Skeletal muscle satellite cell (primary cell): ENCODE measurements at regions not wholly inside any gene's neighbourhood (a gene's known extent, or its start where the extent isn't known, plus 50 kb on each side); places are given as distances from the start of the nearest gene placed in this dataset.

Experiments
- H3K27me3 ChIP-seq: 2 replicates; pipeline ENCODE4 v1.7.0; 2013; ENCODE audit warnings: low read length; ENCODE audit not compliant: control insufficient read depth, insufficient read depth
- H3K36me3 ChIP-seq: 2 replicates; pipeline ENCODE4 v1.7.0; 2013; ENCODE audit warnings: mild to moderate bottlenecking, control low read depth, low read length; ENCODE audit not compliant: insufficient read depth
- H3K4me1 ChIP-seq: 2 replicates; pipeline ENCODE4 v1.7.0; 2013; ENCODE audit warnings: low read length; ENCODE audit not compliant: control insufficient read depth, insufficient read depth
- H3K4me2 ChIP-seq: 2 replicates; pipeline ENCODE4 v1.7.0; 2013; ENCODE audit warnings: mild to moderate bottlenecking, low read length
- H3K4me3 ChIP-seq: 2 replicates; pipeline ENCODE4 v1.7.0; 2013; ENCODE audit warnings: low read length
- H3K9ac ChIP-seq: 2 replicates; pipeline ENCODE4 v1.7.0; 2013; ENCODE audit warnings: mild to moderate bottlenecking, low read depth, low read length, moderate library complexity
- H3K9me3 ChIP-seq: replicated peaks from 2 replicates; pipeline ENCODE4 v1.7.0; 2013; ENCODE audit warnings: mild to moderate bottlenecking, control low read depth, low read length

- Histone ChIP-seq H3K36me3 (no peaks in the 10 kb centered on the region), H3K9me3 (no peaks in the 10 kb centered on the region), H3K4me3 (no peak overlapping the region), H3K4me2 (no peak overlapping the region), H3K4me1 (no peaks in the 10 kb centered on the region), H3K27me3 (no peaks in the 10 kb centered on the region), H3K9ac (no peak overlapping the region)
These were observed 1049.8 kb downstream of the SORCS1 start for GRCh38 chr10:106114656-106115186.

GRCh38 chr10:106111246-106111645 lies 1053.3 kb downstream of the SORCS1 start:
- no peaks in the 10 kb centered on the region for H3K27me3 ChIP-seq

GRCh38 chr10:106107706-106108105 lies 1056.8 kb downstream of the SORCS1 start:
- Histone ChIP-seq H3K4me2 (no peak overlapping the region), H3K4me1 (no peaks in the 10 kb centered on the region), H3K9ac (no peak overlapping the region), H3K36me3 (no peaks in the 10 kb centered on the region), H3K9me3 (no peaks in the 10 kb centered on the region), H3K4me3 (no peak overlapping the region), H3K27me3 (no peaks in the 10 kb centered on the region)

More at GRCh38 chr10:106111246-106111645, 1053.3 kb downstream of the SORCS1 start:
- Histone ChIP-seq H3K4me3 (no peak overlapping the region), H3K4me2 (no peak overlapping the region), H3K36me3 (no peaks in the 10 kb centered on the region), H3K9ac (no peak overlapping the region), H3K4me1 (no peaks in the 10 kb centered on the region), H3K9me3 (no peaks in the 10 kb centered on the region)

- H3K27me3 ChIP-seq: no peaks in the 10 kb centered on the region
- H3K4me2 ChIP-seq: no peak overlapping the region
- H3K4me3 ChIP-seq: no peak overlapping the region
- H3K9ac ChIP-seq: no peak overlapping the region
- no peaks in the 10 kb centered on the region for H3K36me3 ChIP-seq
- no peaks in the 10 kb centered on the region for H3K9me3 ChIP-seq
- no peaks in the 10 kb centered on the region for H3K4me1 ChIP-seq
These were observed 1058.4 kb downstream of the SORCS1 start for GRCh38 chr10:106106114-106106513.

GRCh38 chr10:106089855-106090254 lies 1074.7 kb downstream of the SORCS1 start:
- H3K4me1 ChIP-seq: no peaks in the 10 kb centered on the region
- H3K27me3 ChIP-seq: no peaks in the 10 kb centered on the region
- H3K9me3 ChIP-seq: no peaks in the 10 kb centered on the region
- H3K4me3 ChIP-seq: no peak overlapping the region
- no peak overlapping the region for H3K4me2 ChIP-seq
- no peaks in the 10 kb centered on the region for H3K36me3 ChIP-seq
- H3K9ac ChIP-seq: no peak overlapping the region

GRCh38 chr10:106086391-106086790 lies 1078.1 kb downstream of the SORCS1 start:
- Histone ChIP-seq H3K4me1 (no peaks in the 10 kb centered on the region), H3K9me3 (no peaks in the 10 kb centered on the region), H3K36me3 (no peaks in the 10 kb centered on the region), H3K4me2 (no peak overlapping the region), H3K9ac (no peak overlapping the region), H3K27me3 (no peaks in the 10 kb centered on the region), H3K4me3 (no peak overlapping the region)

GRCh38 chr10:106083572-106083971 lies 1080.9 kb downstream of the SORCS1 start:
- Histone ChIP-seq H3K4me2 (no peak overlapping the region), H3K9ac (no peak overlapping the region), H3K4me1 (no peaks in the 10 kb centered on the region), H3K27me3 (no peaks in the 10 kb centered on the region), H3K4me3 (no peak overlapping the region), H3K9me3 (no peaks in the 10 kb centered on the region), H3K36me3 (no peaks in the 10 kb centered on the region)

- no peak overlapping the region for H3K4me2 ChIP-seq
- H3K4me3 ChIP-seq: no peak overlapping the region
- H3K27me3 ChIP-seq: no peaks in the 10 kb centered on the region
- H3K9ac ChIP-seq: no peak overlapping the region
- no peaks in the 10 kb centered on the region for H3K9me3 ChIP-seq
- no peaks in the 10 kb centered on the region for H3K36me3 ChIP-seq
- H3K4me1 ChIP-seq: no peaks in the 10 kb centered on the region
These were observed 1081.6 kb downstream of the SORCS1 start for GRCh38 chr10:106082865-106083264.

GRCh38 chr10:106078895-106079576 lies 1085.5 kb downstream of the SORCS1 start:
- Histone ChIP-seq H3K9ac (no peak overlapping the region), H3K4me2 (no peak overlapping the region), H3K9me3 (no peaks in the 10 kb centered on the region), H3K27me3 (no peaks in the 10 kb centered on the region), H3K4me3 (no peak overlapping the region), H3K36me3 (no peaks in the 10 kb centered on the region), H3K4me1 (no peaks in the 10 kb centered on the region)

- no peak overlapping the region for H3K4me3 ChIP-seq
These were observed 1088.0 kb downstream of the SORCS1 start for GRCh38 chr10:106076496-106076895.

GRCh38 chr10:106053061-106053460 lies 1111.4 kb downstream of the SORCS1 start:
- Histone ChIP-seq H3K9ac (no peak overlapping the region), H3K4me1 (no peaks in the 10 kb centered on the region), H3K36me3 (no peaks in the 10 kb centered on the region), H3K9me3 (no peaks in the 10 kb centered on the region), H3K27me3 (no peaks in the 10 kb centered on the region), H3K4me3 (no peak overlapping the region), H3K4me2 (no peak overlapping the region)

More at GRCh38 chr10:106076496-106076895, 1088.0 kb downstream of the SORCS1 start:
- H3K36me3 ChIP-seq: no peaks in the 10 kb centered on the region
- no peak overlapping the region for H3K4me2 ChIP-seq
- H3K9ac ChIP-seq: no peak overlapping the region
- H3K9me3 ChIP-seq: peaks cover 8% of the 10 kb centered on the region
- no peaks in the 10 kb centered on the region for H3K4me1 ChIP-seq
- H3K27me3 ChIP-seq: no peaks in the 10 kb centered on the region

GRCh38 chr10:106044503-106044902 lies 1120.0 kb downstream of the SORCS1 start:
- no peaks in the 10 kb centered on the region for H3K27me3 ChIP-seq
- no peak overlapping the region for H3K9ac ChIP-seq
- H3K4me3 ChIP-seq: no peak overlapping the region
- H3K36me3 ChIP-seq: no peaks in the 10 kb centered on the region
- no peak overlapping the region for H3K4me2 ChIP-seq
- no peaks in the 10 kb centered on the region for H3K4me1 ChIP-seq
- no peaks in the 10 kb centered on the region for H3K9me3 ChIP-seq
